SKM-1 (cell line): ENCODE measurements at regions not wholly inside any gene's neighbourhood (a gene's known extent, or its start where the extent isn't known, plus 50 kb on each side); places are given as distances from the start of the nearest gene placed in this dataset.
"Not testable (repeated sequence)": the region's sequence is repeated elsewhere in the genome, so short reads cannot be mapped to it uniquely, and the experiment has no call there.

Experiments
- DNase-seq: peaks from one replicate; lab custom pipeline; 2025; ENCODE audit not compliant: unreplicated experiment; lab: John Stamatoyannopoulos, UW

- DNase-seq, result peak; percentile 8
Measured at GRCh38 chr5:84791138-84791537, 406.5 kb upstream of the EDIL3 start.

- no peak for DNase-seq
Measured at GRCh38 chr5:84790406-84790805, 405.7 kb upstream of the EDIL3 start.

GRCh38 chr5:84783003-84783402 lies 398.3 kb upstream of the EDIL3 start:
- no peak for DNase-seq

GRCh38 chr5:84779186-84779585 lies 394.5 kb upstream of the EDIL3 start:
- no peak for DNase-seq

GRCh38 chr5:84764227-84764626 lies 379.5 kb upstream of the EDIL3 start:
- no peak for DNase-seq

GRCh38 chr5:84758008-84758407 lies 373.3 kb upstream of the EDIL3 start:
- DNase-seq, result no peak

GRCh38 chr5:84752780-84753179 lies 368.1 kb upstream of the EDIL3 start:
- DNase-seq, result no peak

GRCh38 chr5:84748313-84748712 lies 363.6 kb upstream of the EDIL3 start:
- DNase-seq, result no peak

GRCh38 chr5:84746280-84746679 lies 361.6 kb upstream of the EDIL3 start:
- not testable (repeated sequence) for DNase-seq

- DNase-seq, result no peak
Measured at GRCh38 chr5:84741056-84741455, 356.4 kb upstream of the EDIL3 start.

GRCh38 chr5:84729326-84729725 lies 344.6 kb upstream of the EDIL3 start:
- DNase-seq, result no peak

- DNase-seq, result no peak
Measured at GRCh38 chr5:84727708-84728107, 343.0 kb upstream of the EDIL3 start.

GRCh38 chr5:84725946-84726570 lies 341.4 kb upstream of the EDIL3 start:
- no peak for DNase-seq

GRCh38 chr5:84724683-84725082 lies 340.0 kb upstream of the EDIL3 start:
- DNase-seq, result no peak

- DNase-seq, result no peak
Measured at GRCh38 chr5:84724181-84724580, 339.5 kb upstream of the EDIL3 start.

- DNase-seq, result no peak
Measured at GRCh38 chr5:84718377-84718776, 333.7 kb upstream of the EDIL3 start.

GRCh38 chr5:84715686-84716085 lies 331.0 kb upstream of the EDIL3 start:
- no peak for DNase-seq

GRCh38 chr5:84715091-84715490 lies 330.4 kb upstream of the EDIL3 start:
- DNase-seq, result no peak

- no peak for DNase-seq
Measured at GRCh38 chr5:84709075-84709474, 324.4 kb upstream of the EDIL3 start.

- no peak for DNase-seq
Measured at GRCh38 chr5:84706678-84707641, 322.3 kb upstream of the EDIL3 start.

- not testable (repeated sequence) for DNase-seq
Measured at GRCh38 chr5:84700545-84700944, 315.9 kb upstream of the EDIL3 start.

- DNase-seq, result no peak
Measured at GRCh38 chr5:84696651-84697050, 312.0 kb upstream of the EDIL3 start.
